Mesodermal cell (in vitro differentiated cells): ENCODE measurements at regions not wholly inside any gene's neighbourhood (a gene's known extent, or its start where the extent isn't known, plus 50 kb on each side); places are given as distances from the start of the nearest gene placed in this dataset.

Experiments
- H3K27ac ChIP-seq: 2 replicates; pipeline ENCODE4 v1.7.0; 2013; ENCODE audit warnings: mild to moderate bottlenecking, low read depth, low read length, moderate library complexity; ENCODE audit not compliant: severe bottlenecking
- H3K36me3 ChIP-seq: 2 replicates; pipeline ENCODE4 v1.7.1; 2013; ENCODE audit warnings: mild to moderate bottlenecking, low read length, moderate library complexity; ENCODE audit not compliant: control insufficient read depth, insufficient read depth
- H3K4me1 ChIP-seq: one replicate; pipeline ENCODE4 v1.7.1; 2013; ENCODE audit warnings: mild to moderate bottlenecking, low read length; ENCODE audit not compliant: insufficient read depth, control insufficient read depth, poor library complexity, severe bottlenecking
- H3K4me3 ChIP-seq: 2 replicates; pipeline ENCODE4 v1.7.0; 2013; ENCODE audit warnings: low read length, control low read depth, mild to moderate bottlenecking; ENCODE audit not compliant: insufficient read depth, poor library complexity, severe bottlenecking; ENCODE audit errors: extremely low read depth
- H3K9me3 ChIP-seq: 2 replicates; pipeline ENCODE4 v1.7.1; 2013; ENCODE audit warnings: mild to moderate bottlenecking, low read length, moderate library complexity; ENCODE audit not compliant: control insufficient read depth
- WGBS, 2 experiments: methylation state at CpG; one replicate each; pipeline ENCODE4 v1.1.5; 2013; ENCODE audit warnings: missing lambda C conversion rate in 2 of 2; ENCODE audit not compliant: insufficient coverage in 2 of 2; 5-methylcytosine and 5-hydroxymethylcytosine counted together

DNA sequence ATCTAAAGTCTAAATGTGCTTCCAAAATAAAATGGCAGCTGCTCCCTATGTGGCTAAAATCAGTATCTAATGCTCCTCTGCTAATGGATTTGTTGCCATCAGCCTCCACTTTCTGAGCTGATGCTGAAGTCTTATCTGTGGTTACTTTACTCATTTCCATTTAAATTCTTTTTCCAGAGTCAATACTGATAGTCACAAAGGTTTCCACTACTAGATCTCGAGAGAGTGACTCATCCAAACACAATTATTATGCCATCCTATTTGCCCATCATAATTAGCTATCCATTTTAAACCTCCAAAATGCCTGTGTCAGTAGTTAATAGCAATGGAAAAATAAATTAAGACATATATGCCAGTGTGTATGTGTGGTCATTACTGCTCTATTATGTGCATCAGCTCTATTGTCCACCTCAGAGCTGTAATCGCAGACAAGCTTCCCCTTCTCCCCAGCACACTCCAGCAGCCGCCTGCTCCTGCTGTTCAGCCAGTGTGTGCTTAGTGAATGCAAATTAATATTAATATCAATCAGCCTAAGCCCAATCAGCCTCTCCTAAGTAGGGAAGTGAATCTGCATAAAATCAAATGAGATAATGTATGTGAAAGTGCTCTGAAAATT, 199.8 kb upstream of the ZIC3 start:
- no peak overlapping the region for H3K27ac ChIP-seq
- no peaks in the 10 kb centered on the region for H3K9me3 ChIP-seq
- H3K4me1 ChIP-seq, result no peaks in the 10 kb centered on the region
- no peak overlapping the region for H3K4me3 ChIP-seq
- no peaks in the 10 kb centered on the region for H3K36me3 ChIP-seq
- WGBS, 2 experiments, result no CpG with 5 or more reads among the region's 3 CpGs

DNA sequence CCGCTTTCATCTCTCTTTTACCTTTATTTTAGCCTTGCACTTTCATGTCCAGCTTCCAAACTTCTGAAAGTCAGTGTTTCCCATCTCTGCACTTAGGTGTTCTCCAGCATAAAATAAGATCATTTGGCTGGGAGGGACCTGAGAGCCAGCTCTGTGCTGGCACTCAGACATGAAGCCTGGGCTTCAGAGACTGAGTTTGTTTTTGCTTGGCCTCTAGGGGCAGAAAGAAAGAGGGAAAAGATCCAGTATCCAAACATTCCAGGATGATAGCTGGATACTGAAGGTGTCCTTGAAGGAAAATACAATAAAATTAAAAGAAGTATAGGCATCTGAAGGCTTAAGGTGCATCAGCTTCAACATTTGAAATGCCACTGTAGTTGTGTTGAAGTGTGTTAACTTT, 202.4 kb upstream of the ZIC3 start:
- Histone ChIP-seq H3K36me3 (no peaks in the 10 kb centered on the region), H3K27ac (no peak overlapping the region), H3K4me1 (no peaks in the 10 kb centered on the region), H3K4me3 (no peak overlapping the region), H3K9me3 (no peaks in the 10 kb centered on the region)
- WGBS, 2 experiments, result no CpG with 5 or more reads among the region's 1 CpG

DNA sequence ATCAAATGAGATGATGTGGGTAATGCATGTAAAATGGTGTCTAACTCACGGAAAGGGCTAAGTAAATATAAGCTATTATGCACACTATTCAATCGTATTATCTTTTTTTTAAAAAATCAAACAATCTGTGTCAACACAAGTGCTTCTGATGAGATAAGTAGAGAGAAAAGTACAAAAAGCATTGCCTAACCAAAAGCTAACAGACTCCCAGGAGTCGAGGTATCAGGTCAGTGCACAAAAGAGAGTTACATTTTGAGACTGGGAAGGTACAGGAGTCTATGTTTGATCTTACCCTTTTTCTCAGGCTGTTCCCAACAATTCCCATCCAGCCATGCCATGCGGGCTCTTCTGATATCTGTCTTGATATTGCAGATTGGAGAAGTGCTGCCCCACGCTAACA, 203.3 kb upstream of the ZIC3 start:
- H3K4me1 ChIP-seq, result no peaks in the 10 kb centered on the region
- no peak overlapping the region for H3K27ac ChIP-seq
- no peaks in the 10 kb centered on the region for H3K9me3 ChIP-seq
- H3K36me3 ChIP-seq, result no peaks in the 10 kb centered on the region
- no peak overlapping the region for H3K4me3 ChIP-seq
- whole genome bisulfite sequencing, 2 experiments, result no CpG with 5 or more reads among the region's 5 CpGs

DNA sequence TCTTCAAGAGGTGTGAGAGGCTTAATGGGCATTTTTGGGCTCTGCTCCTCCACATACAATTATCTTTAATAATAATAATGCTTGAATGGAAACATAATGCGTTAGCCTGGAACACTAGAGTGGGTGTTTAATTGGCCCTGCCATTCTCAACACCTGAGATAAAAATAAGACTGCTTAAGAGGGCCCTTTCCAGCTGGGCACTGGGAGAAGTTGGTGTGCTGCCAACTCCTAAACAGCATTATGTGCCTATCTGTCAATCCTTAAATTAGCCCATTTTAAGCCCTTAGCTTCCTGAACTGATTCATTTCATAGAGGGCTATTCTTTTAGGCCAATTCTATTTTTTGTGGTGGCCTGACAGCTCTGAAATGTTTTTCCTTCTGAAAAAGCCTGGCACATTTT, 211.1 kb upstream of the ZIC3 start:
- WGBS, 2 experiments, result no CpG with 5 or more reads among the region's 1 CpG
- Histone ChIP-seq H3K9me3 (no peaks in the 10 kb centered on the region), H3K4me3 (no peak overlapping the region), H3K4me1 (no peaks in the 10 kb centered on the region), H3K27ac (no peak overlapping the region), H3K36me3 (no peaks in the 10 kb centered on the region)

DNA sequence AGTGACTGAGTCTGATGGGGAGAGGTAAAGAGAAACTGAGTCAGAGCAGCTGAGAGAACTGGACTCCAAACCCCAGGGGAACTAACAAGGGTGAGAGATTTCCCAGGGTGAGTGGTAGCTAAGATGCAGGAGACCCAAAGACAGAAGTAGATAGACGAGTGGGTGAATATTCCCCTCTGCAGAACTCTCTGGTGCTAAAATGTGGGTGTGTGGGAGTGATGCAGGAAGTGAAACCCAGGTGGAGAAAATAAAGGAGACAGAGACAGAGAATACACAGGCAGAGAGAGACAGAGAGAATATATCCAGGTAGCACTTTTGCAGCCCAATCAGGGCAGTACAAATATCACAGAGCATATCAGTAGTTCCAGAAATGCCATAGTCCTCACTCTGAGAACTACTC, 212.5 kb upstream of the ZIC3 start:
- H3K9me3 ChIP-seq, result no peaks in the 10 kb centered on the region
- H3K4me1 ChIP-seq, result no peaks in the 10 kb centered on the region
- H3K27ac ChIP-seq, result no peak overlapping the region
- no peak overlapping the region for H3K4me3 ChIP-seq
- H3K36me3 ChIP-seq, result no peaks in the 10 kb centered on the region
- 90% methylated on average over 1 of the region's 1 CpG; no CpG with 5 or more reads in 1 of the 2 experiments for WGBS, 2 experiments

DNA sequence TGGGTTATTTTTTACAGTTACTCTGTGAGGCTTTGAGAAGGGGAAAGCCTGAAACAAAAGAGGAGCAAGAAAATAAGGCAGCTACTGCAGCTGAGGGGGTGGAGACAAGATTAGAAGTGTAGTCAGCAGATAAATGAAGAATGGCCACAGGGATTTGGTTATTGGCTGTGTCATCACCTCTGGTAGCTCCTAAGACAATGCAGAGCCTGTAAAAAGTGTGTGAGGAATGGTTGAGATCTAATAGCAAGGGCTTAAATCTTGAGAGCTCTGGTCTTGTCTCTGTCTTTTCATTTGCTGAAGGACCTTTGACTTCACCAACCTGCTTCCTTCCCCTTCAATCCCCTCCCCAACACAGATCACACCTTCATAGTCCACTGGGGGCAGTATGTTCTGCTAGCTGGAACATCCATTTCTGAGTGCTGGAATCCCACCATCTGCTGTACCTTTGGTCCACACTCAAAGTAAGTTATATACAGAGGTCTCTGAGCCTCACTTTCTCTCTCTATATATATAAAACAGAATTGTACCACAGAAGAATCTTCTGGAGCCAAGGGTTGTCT, 213.7 kb upstream of the ZIC3 start:
- H3K4me1 ChIP-seq, result no peaks in the 10 kb centered on the region
- no peak overlapping the region for H3K4me3 ChIP-seq
- H3K36me3 ChIP-seq, result no peaks in the 10 kb centered on the region
- H3K9me3 ChIP-seq, result no peaks in the 10 kb centered on the region
- H3K27ac ChIP-seq, result no peak overlapping the region

DNA sequence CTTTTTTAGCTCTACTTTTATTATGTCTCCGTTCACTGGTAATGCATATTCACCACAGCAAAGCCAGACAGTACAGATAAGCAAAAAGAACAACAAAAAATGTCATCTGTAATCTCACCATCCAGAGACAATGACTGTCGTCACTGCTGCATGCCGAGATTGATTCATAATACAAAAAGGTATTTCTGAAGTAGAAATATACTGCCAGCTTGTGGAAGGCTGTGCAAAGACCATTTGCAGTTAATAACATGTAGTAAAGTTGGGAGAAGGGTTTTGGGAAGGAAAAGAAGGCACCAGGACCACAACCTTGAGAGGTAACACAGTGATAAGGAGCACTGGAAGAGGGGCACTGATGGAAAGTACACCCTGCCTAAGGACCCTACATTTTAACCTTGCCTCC, 223.0 kb upstream of the ZIC3 start:
- H3K9me3 ChIP-seq, result no peaks in the 10 kb centered on the region

DNA sequence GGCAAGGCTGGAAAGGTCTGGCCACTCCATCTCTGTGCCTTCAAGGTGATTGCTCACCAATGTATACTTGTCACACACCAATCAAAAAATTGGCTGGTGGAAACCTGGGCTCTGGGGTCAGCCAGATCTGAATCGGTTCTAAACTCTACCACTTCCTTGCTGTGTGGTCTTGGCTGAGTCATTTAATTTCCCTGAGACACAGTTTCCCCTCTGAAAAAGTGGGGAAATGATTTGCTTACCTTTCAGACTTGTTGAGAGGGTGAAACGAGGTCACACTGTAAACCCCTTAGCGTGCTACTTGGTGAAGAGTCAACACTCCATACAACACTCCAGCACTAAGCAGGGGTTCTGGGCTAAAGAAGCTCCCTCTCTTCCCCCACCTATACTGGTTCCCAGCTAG, 252.3 kb upstream of the ZIC3 start:
- no peaks in the 10 kb centered on the region for H3K36me3 ChIP-seq
- no CpG with 5 or more reads among the region's 3 CpGs for WGBS, 2 experiments
- H3K27ac ChIP-seq, result no peak overlapping the region
- no peaks in the 10 kb centered on the region for H3K9me3 ChIP-seq
- H3K4me3 ChIP-seq, result no peak overlapping the region
- no peaks in the 10 kb centered on the region for H3K4me1 ChIP-seq

More for the DNA sequence above, 223.0 kb upstream of the ZIC3 start:
- Histone ChIP-seq H3K36me3 (no peaks in the 10 kb centered on the region), H3K4me3 (no peak overlapping the region), H3K4me1 (no peaks in the 10 kb centered on the region), H3K27ac (no peak overlapping the region)
- WGBS, 2 experiments, result no CpG with 5 or more reads among the region's 3 CpGs

DNA sequence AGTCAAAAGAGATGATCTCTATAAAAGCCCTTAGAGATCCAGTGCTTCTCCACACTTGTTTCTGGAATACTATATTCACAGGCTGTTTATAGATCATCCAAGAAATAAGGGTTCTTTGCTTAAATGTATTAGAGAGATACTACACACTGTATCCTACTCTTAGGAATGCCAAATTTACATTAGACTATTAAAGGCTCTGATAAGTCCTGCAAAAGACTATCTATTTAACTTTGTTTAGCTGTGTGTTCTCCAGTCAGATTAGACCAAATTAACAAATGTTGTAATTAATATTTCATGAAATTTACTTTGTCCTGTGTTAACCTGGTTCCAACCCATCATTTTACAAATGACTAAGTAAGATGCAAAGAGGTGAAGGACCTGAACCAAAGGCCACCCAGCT, 260.5 kb upstream of the ZIC3 start:
- Histone ChIP-seq H3K27ac (no peak overlapping the region), H3K4me1 (no peaks in the 10 kb centered on the region), H3K4me3 (no peak overlapping the region), H3K36me3 (no peaks in the 10 kb centered on the region), H3K9me3 (no peaks in the 10 kb centered on the region)

DNA sequence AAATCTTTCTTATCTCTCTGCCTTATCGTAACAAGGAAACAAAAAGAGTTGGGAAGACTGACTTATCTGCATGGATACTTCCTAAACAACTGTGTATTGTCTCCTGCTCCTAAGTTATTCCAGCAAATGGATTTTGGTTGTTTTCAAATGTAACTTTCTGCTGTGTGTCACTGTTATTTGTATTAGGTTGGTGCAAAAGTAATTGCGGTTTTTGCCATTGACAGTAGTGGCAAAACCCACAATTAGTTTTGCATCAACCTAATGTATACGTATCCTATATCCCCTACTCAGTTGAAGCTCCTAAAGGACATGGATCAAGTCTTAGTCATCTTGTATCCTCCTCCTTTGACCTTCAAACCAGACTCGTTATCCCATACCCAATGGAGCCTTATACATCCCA, 263.4 kb upstream of the GPR101 start:
- Histone ChIP-seq H3K9me3 (no peaks in the 10 kb centered on the region), H3K4me1 (no peaks in the 10 kb centered on the region), H3K36me3 (no peaks in the 10 kb centered on the region), H3K4me3 (no peak overlapping the region), H3K27ac (no peak overlapping the region)
- 77 to 80% methylated on average over 1 to 2 of the region's 4 CpGs for WGBS, 2 experiments

DNA sequence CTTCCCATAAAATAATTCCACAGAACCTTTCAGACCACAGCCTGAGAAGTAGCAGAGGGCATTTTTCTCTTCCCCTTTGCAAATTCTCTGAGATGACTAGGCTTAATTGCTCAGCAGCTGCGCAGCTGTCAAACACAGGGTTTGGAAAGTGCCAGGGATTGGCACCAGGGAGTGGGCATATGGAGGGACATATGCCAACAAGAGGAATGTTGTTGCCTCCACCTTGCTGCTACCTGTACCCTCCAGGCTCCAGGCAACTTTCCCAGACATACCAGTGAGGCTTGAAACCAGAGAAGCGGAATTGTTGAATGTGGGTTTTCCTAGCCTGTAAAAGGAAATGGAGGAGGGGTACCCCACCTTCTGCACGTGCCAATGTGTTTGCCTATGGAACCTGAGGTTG, 256.2 kb upstream of the GPR101 start:
- no peaks in the 10 kb centered on the region for H3K9me3 ChIP-seq
- no peaks in the 10 kb centered on the region for H3K4me1 ChIP-seq
- H3K4me3 ChIP-seq, result no peak overlapping the region
- H3K36me3 ChIP-seq, result no peaks in the 10 kb centered on the region
- WGBS, 2 experiments, result no CpG with 5 or more reads among the region's 3 CpGs
- no peak overlapping the region for H3K27ac ChIP-seq
